Esophagus muscularis mucosa (tissue), 3 donors: ENCODE measurements at regions not wholly inside any gene's neighbourhood (a gene's known extent, or its start where the extent isn't known, plus 50 kb on each side); places are given as distances from the start of the nearest gene placed in this dataset.

Source experiments
- CTCF ChIP-seq, 3 experiments: fragments of 200-600 bp in 2 of 3; fragments of 450-650 bp in 1 of 3; sonication (generic) in 2 of 3; IDR thresholded peaks; one replicate each; pipeline ENCODE4 v1.5.1; 2017 to 2019; ENCODE audit warnings: antibody characterized with exemption in 3 of 3, mild to moderate bottlenecking in 2 of 3, moderate library complexity in 1 of 3
- POLR2A ChIP-seq: fragments of 450-650 bp; IDR thresholded peaks from one replicate; pipeline ENCODE4 v1.6.1; 2017; ENCODE audit warnings: antibody characterized with exemption, moderate library complexity, mild to moderate bottlenecking, low read depth
- POLR2AphosphoS5 ChIP-seq, 2 donors: sonication (generic); formaldehyde crosslinking; IDR thresholded peaks; one replicate each; pipeline ENCODE4 v1.6.1; 2017; ENCODE audit warnings: antibody characterized with exemption in 2 of 2

GRCh38 chr20:6355754-6356451, 233.1 kb upstream of the FERMT1 start:
- TF ChIP-seq POLR2AphosphoS5 (IDR thresholded peaks at IDR 0.05) (no peak), CTCF (IDR thresholded peaks at IDR 0.05) (no peak), POLR2A (no peak)
